ENCODE measurements at regions not wholly inside any gene's neighbourhood (a gene's known extent, or its start where the extent isn't known, plus 50 kb on each side); places are given as distances from the start of the nearest gene placed in this dataset.

- in situ Hi-C loops (cut with HindIII; ENCODE audit: low pct_unique_long_range_greater_than_20kb, low sequenced_read_pairs) = no loop called here
- DNase-seq (ENCODE audit: low read depth) = peak; percentile 52
These were observed 97.9 kb upstream of the RAB3GAP2 start for GRCh38 chr1:220370041-220370700.

GRCh38 chr1:220369511-220369910 is 97.3 kb upstream of the RAB3GAP2 start:
- DNase-seq (ENCODE audit: low read depth) = no peak
- in situ Hi-C loops (cut with HindIII; ENCODE audit: low pct_unique_long_range_greater_than_20kb, low sequenced_read_pairs) = no loop called here

- in situ Hi-C loops (cut with HindIII; ENCODE audit: low pct_unique_long_range_greater_than_20kb, low sequenced_read_pairs) = no loop called here
- DNase-seq (ENCODE audit: low read depth) = no peak
These were observed 96.4 kb upstream of the RAB3GAP2 start for GRCh38 chr1:220368352-220369265.

GRCh38 chr1:220367833-220368232 is 95.6 kb upstream of the RAB3GAP2 start:
- in situ Hi-C loops (cut with HindIII; ENCODE audit: low pct_unique_long_range_greater_than_20kb, low sequenced_read_pairs) = no loop called here

GRCh38 chr1:220366269-220366668 is 94.0 kb upstream of the RAB3GAP2 start:
- DNase-seq (ENCODE audit: low read depth) = no peak
- in situ Hi-C loops (cut with HindIII; ENCODE audit: low pct_unique_long_range_greater_than_20kb, low sequenced_read_pairs) = no loop called here

More at GRCh38 chr1:220367833-220368232, 95.6 kb upstream of the RAB3GAP2 start:
- DNase-seq (ENCODE audit: low read depth) = no peak

- DNase-seq (ENCODE audit: low read depth) = no peak
- in situ Hi-C loops (cut with HindIII; ENCODE audit: low pct_unique_long_range_greater_than_20kb, low sequenced_read_pairs) = no loop called here
These were observed 91.1 kb upstream of the RAB3GAP2 start for GRCh38 chr1:220363196-220363837.

- DNase-seq (ENCODE audit: low read depth) = no peak
- in situ Hi-C loops (cut with HindIII; ENCODE audit: low pct_unique_long_range_greater_than_20kb, low sequenced_read_pairs) = no loop called here
These were observed 85.0 kb upstream of the RAB3GAP2 start for GRCh38 chr1:220356981-220357850.

- DNase-seq (ENCODE audit: low read depth) = no peak
These were observed 81.2 kb upstream of the RAB3GAP2 start for GRCh38 chr1:220353229-220354012.

GRCh38 chr1:220348211-220348610 is 76.0 kb upstream of the RAB3GAP2 start:
- in situ Hi-C loops (cut with HindIII; ENCODE audit: low pct_unique_long_range_greater_than_20kb, low sequenced_read_pairs) = no loop called here
- DNase-seq (ENCODE audit: low read depth) = no peak

More at GRCh38 chr1:220353229-220354012, 81.2 kb upstream of the RAB3GAP2 start:
- in situ Hi-C loops (cut with HindIII; ENCODE audit: low pct_unique_long_range_greater_than_20kb, low sequenced_read_pairs) = no loop called here

GRCh38 chr1:220347654-220348175 is 75.5 kb upstream of the RAB3GAP2 start:
- in situ Hi-C loops (cut with HindIII; ENCODE audit: low pct_unique_long_range_greater_than_20kb, low sequenced_read_pairs) = no loop called here

GRCh38 chr1:220344745-220345144 is 72.5 kb upstream of the RAB3GAP2 start:
- in situ Hi-C loops (cut with HindIII; ENCODE audit: low pct_unique_long_range_greater_than_20kb, low sequenced_read_pairs) = no loop called here
- DNase-seq (ENCODE audit: low read depth) = no peak

More at GRCh38 chr1:220347654-220348175, 75.5 kb upstream of the RAB3GAP2 start:
- DNase-seq (ENCODE audit: low read depth) = no peak

GRCh38 chr1:220342853-220343252 is 70.6 kb upstream of the RAB3GAP2 start:
- no peak for DNase-seq (ENCODE audit: low read depth)
- in situ Hi-C loops (cut with HindIII; ENCODE audit: low pct_unique_long_range_greater_than_20kb, low sequenced_read_pairs) = no loop called here

- DNase-seq (ENCODE audit: low read depth) = no peak
- in situ Hi-C loops (cut with HindIII; ENCODE audit: low pct_unique_long_range_greater_than_20kb, low sequenced_read_pairs) = no loop called here
These were observed 68.9 kb upstream of the RAB3GAP2 start for GRCh38 chr1:220341126-220341525.

GRCh38 chr1:220339581-220339980 is 67.3 kb upstream of the RAB3GAP2 start:
- DNase-seq (ENCODE audit: low read depth) = no peak
- in situ Hi-C loops (cut with HindIII; ENCODE audit: low pct_unique_long_range_greater_than_20kb, low sequenced_read_pairs) = no loop called here

- DNase-seq (ENCODE audit: low read depth) = no peak
- in situ Hi-C loops (cut with HindIII; ENCODE audit: low pct_unique_long_range_greater_than_20kb, low sequenced_read_pairs) = no loop called here
These were observed 66.5 kb upstream of the RAB3GAP2 start for GRCh38 chr1:220338759-220339158.

GRCh38 chr1:220336391-220337031 is 64.3 kb upstream of the RAB3GAP2 start:
- in situ Hi-C loops (cut with HindIII; ENCODE audit: low pct_unique_long_range_greater_than_20kb, low sequenced_read_pairs) = no loop called here
- peak; percentile 38 for DNase-seq (ENCODE audit: low read depth)

- in situ Hi-C loops (cut with HindIII; ENCODE audit: low pct_unique_long_range_greater_than_20kb, low sequenced_read_pairs) = no loop called here
- DNase-seq (ENCODE audit: low read depth) = peak; percentile 35
These were observed 63.4 kb upstream of the RAB3GAP2 start for GRCh38 chr1:220335668-220336067.

Measured in Caki2 (cell line).